HepG2 (cell line): ENCODE measurements at regions not wholly inside any gene's neighbourhood (a gene's known extent, or its start where the extent isn't known, plus 50 kb on each side); places are given as distances from the start of the nearest gene placed in this dataset.

ENCODE experiments used
- ATAC-seq: fragments of 200-7000 bp; cut with Tn5 transposase; 3 replicates; pipeline ENCODE4 v1.9.1; 2020; ENCODE audit warnings: mild to moderate bottlenecking, moderate library complexity
- BruUV-seq: library from RNA; stranded (reverse); fragments of 400-500 nt; replicated peaks from 2 replicates; lab custom pipeline; 2021; lab: Mats Ljungman, UMichigan
- CTCF ChIA-PET: fragments of 300-600 bp; formaldehyde crosslinking; extraction: SDS; loops from one replicate; lab custom pipeline; 2021; ENCODE audit warnings: low total read pairs, inconsistent platforms, low intra/inter-chr PET ratio; lab: Yijun Ruan, JAX
- POLR2A ChIA-PET: fragments of 350-600 bp; sonication (Branson Sonifier 250); formaldehyde crosslinking; loops from one replicate; lab custom pipeline; 2020; ENCODE audit warnings: antibody characterized with exemption, inconsistent platforms; lab: Yijun Ruan, JAX
- DNase-seq: peaks from one replicate; pipeline ENCODE4 v3.0.0-alpha.2; 2015; ENCODE audit warnings: low spot score
- FAIRE-seq: peaks from 3 replicates; lab custom pipeline; 2011; peaks lifted over from hg19 to GRCh38; lab: Jason Lieb, UNC
- H2AFZ ChIP-seq: one replicate; pipeline ENCODE4 v1.6.1; 2011; ENCODE audit warnings: low read length, inconsistent platforms
- H3K27ac ChIP-seq: fragments of 300-600 bp; 3 replicates; pipeline ENCODE4 v1.8.0; 2011; ENCODE audit warnings: mixed run types, mild to moderate bottlenecking, mixed read lengths, low read length, inconsistent platforms; ENCODE audit not compliant: insufficient read depth; ENCODE audit errors: extremely low read length
- H3K27me3 ChIP-seq, 2 experiments: fragments of 200-600 bp in 1 of 2; 2 replicates in 1 of 2; 3 replicates in 1 of 2; pipeline versions ENCODE4 v1.6.0 to v1.8.0; 2011; ENCODE audit warnings: low read length in 2 of 2, mild to moderate bottlenecking in 2 of 2, moderate library complexity in 2 of 2, inconsistent platforms in 1 of 2; ENCODE audit not compliant: insufficient read depth in 2 of 2, control insufficient read depth in 1 of 2
- H3K36me3 ChIP-seq, 2 experiments: fragments of 200-600 bp in 1 of 2; replicated peaks in 1 of 2; 2 replicates in 1 of 2; 3 replicates in 1 of 2; pipeline versions ENCODE4 v1.5.1 to v1.8.0; 2011; ENCODE audit warnings: low read length in 2 of 2, inconsistent platforms in 1 of 2; ENCODE audit not compliant: insufficient read depth in 2 of 2, control insufficient read depth in 1 of 2
- H3K4me1 ChIP-seq: 2 replicates; pipeline ENCODE4 v1.5.1; 2012; ENCODE audit warnings: low read length, inconsistent platforms; ENCODE audit not compliant: insufficient read depth
- H3K4me2 ChIP-seq: 2 replicates; pipeline ENCODE4 v1.6.0; 2011; ENCODE audit warnings: low read depth, low read length, inconsistent platforms
- H3K4me3 ChIP-seq, 3 experiments: fragments of 200-600 bp in 1 of 3; sonication (generic), shearing (Covaris generic) in 1 of 3; replicated peaks in 1 of 3; 2 replicates each; pipeline ENCODE4 v1.5.1; 2011 to 2016; ENCODE audit warnings: low read length in 3 of 3, inconsistent platforms in 2 of 3, low read depth in 2 of 3, mild to moderate bottlenecking in 2 of 3, control low read depth in 1 of 3, mixed read lengths in 1 of 3; ENCODE audit not compliant: insufficient read depth in 1 of 3
- H3K79me2 ChIP-seq: one replicate; pipeline ENCODE4 v1.6.1; 2011; ENCODE audit warnings: low read length, inconsistent platforms; ENCODE audit not compliant: insufficient read depth
- H3K9ac ChIP-seq: 2 replicates; pipeline ENCODE4 v1.6.0; 2011; ENCODE audit warnings: mild to moderate bottlenecking, low read depth, low read length, inconsistent platforms; ENCODE audit not compliant: insufficient read depth
- H3K9me3 ChIP-seq: 2 replicates; pipeline ENCODE4 v1.5.1; 2012; ENCODE audit warnings: mild to moderate bottlenecking, low read length
- H4K20me1 ChIP-seq: 2 replicates; pipeline ENCODE4 v1.6.0; 2011; ENCODE audit warnings: inconsistent platforms, mild to moderate bottlenecking, low read length, moderate library complexity; ENCODE audit not compliant: insufficient read depth
- CCDC6 ChIP-seq: sonication (generic); formaldehyde crosslinking; IDR thresholded peaks from 2 replicates; pipeline ENCODE4 v1.8.1; 2022; ENCODE audit warnings: mild to moderate bottlenecking, missing genetic modification reagents, moderate library complexity
- HDAC1 ChIP-seq: sonication (generic); formaldehyde crosslinking; IDR thresholded peaks from 2 replicates; pipeline ENCODE4 v1.5.1; 2020; ENCODE audit warnings: mild to moderate bottlenecking, missing genetic modification reagents
- HMG20A ChIP-seq: IDR thresholded peaks from 2 replicates; pipeline ENCODE4 v1.6.1; 2016; ENCODE audit warnings: borderline replicate concordance
- IRF2 ChIP-seq: IDR thresholded peaks from 2 replicates; pipeline ENCODE4 v1.6.1; 2018; ENCODE audit warnings: missing genetic modification reagents, missing compliant biosample characterization
- KMT2B ChIP-seq: IDR thresholded peaks from 2 replicates; pipeline ENCODE4 v1.6.1; 2016; ENCODE audit warnings: missing genetic modification reagents, missing compliant biosample characterization
- MBD4 ChIP-seq: IDR thresholded peaks from 2 replicates; pipeline ENCODE4 v1.6.1; 2012; ENCODE audit warnings: low read length, inconsistent platforms, borderline replicate concordance
- RELA ChIP-seq: sonication (generic); formaldehyde crosslinking; IDR thresholded peaks from 2 replicates; pipeline ENCODE4 v1.4.0; 2020; ENCODE audit warnings: missing genetic modification reagents
- TARDBP ChIP-seq: sonication (generic); formaldehyde crosslinking; IDR thresholded peaks from 2 replicates; pipeline ENCODE4 v1.8.0; 2022; ENCODE audit warnings: mild to moderate bottlenecking, missing genetic modification reagents
- TBL1XR1 ChIP-seq: fragments of 150-350 bp; IDR thresholded peaks from 2 replicates; pipeline ENCODE4 v1.6.1; 2014; ENCODE audit warnings: borderline replicate concordance, low read length; ENCODE audit not compliant: partially characterized antibody
- YEATS4 ChIP-seq: sonication (generic); formaldehyde crosslinking; IDR thresholded peaks from 2 replicates; pipeline ENCODE4 v1.4.0; 2020; ENCODE audit warnings: missing genetic modification reagents, borderline replicate concordance
- ZNF333 ChIP-seq: sonication (generic); formaldehyde crosslinking; IDR thresholded peaks from 2 replicates; pipeline ENCODE4 v1.4.0; 2020; ENCODE audit warnings: mild to moderate bottlenecking, missing genetic modification reagents, borderline replicate concordance
- ZNF546 ChIP-seq: sonication (generic); formaldehyde crosslinking; conservative IDR thresholded peaks from 2 replicates; pipeline ENCODE4 v1.8.1; 2023; ENCODE audit warnings: mild to moderate bottlenecking, missing genetic modification reagents
- ZNF550 ChIP-seq: sonication (generic); formaldehyde crosslinking; IDR thresholded peaks from 2 replicates; pipeline ENCODE4 v1.4.0; 2020; ENCODE audit warnings: mild to moderate bottlenecking, missing genetic modification reagents, borderline replicate concordance
- ZNF644 ChIP-seq: IDR thresholded peaks from 2 replicates; pipeline ENCODE4 v1.6.1; 2016; ENCODE audit warnings: low read depth
- ZNF670 ChIP-seq: sonication (generic); formaldehyde crosslinking; IDR thresholded peaks from 2 replicates; pipeline ENCODE4 v1.8.0; 2022; ENCODE audit warnings: mild to moderate bottlenecking, missing genetic modification reagents, borderline replicate concordance
- WGBS: methylation state at CpG from one replicate; pipeline ENCODE4 v1.1.6; 2017; ENCODE audit warnings: low lambda C conversion rate; 5-methylcytosine and 5-hydroxymethylcytosine counted together
- in situ Hi-C: cut with HindIII; loops from 2 replicates; pipeline ENCODE4 v1.10.0; 2017; ENCODE audit warnings: low pct_unique_long_range_greater_than_20kb; ENCODE audit not compliant: extremely low pct_ligation_motif_present
- intact Hi-C: fragments of 100-400 bp; cut with micrococcal nuclease; formaldehyde crosslinking; loops from one replicate; pipeline ENCODE4 v1.10.0; 2022; ENCODE audit not compliant: unreplicated experiment
- TF ChIP-seq, protein P1 (sequence below): sonication (generic); formaldehyde crosslinking; IDR thresholded peaks from 2 replicates; pipeline ENCODE4 v1.5.1; 2020; ENCODE audit warnings: mild to moderate bottlenecking, missing genetic modification reagents, borderline replicate concordance
- TF ChIP-seq, protein P2 (sequence below): IDR thresholded peaks from 2 replicates; pipeline ENCODE4 v1.6.1; 2012; ENCODE audit warnings: low read length, improper control_type of control experiment

DNA sequence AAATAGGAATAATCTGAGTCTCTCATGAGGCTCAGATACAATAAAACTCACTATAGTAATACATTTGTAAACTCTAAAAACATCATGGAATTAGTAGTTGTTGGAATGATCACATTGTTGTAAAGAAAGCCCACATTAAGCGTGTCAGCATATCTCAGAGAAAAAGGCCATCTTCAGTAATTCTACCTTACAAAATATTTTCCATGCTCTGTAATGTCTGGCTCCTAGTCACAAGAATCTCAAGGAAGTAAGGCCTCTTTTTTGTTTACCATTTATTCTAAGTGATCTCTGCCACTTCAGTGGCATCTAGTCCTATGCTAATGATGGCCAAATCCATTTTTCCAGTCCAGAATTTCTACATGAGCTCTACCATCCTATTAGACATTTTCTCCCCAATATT is 240.2 kb upstream of the ZNF717 start:
- intact Hi-C loops, result loop anchor here (10.0 kb wide), 1 partner anchor 549 kb away; no protein-coding TSS in a partner anchor
- no peaks in the 10 kb centered on the region for H3K36me3 ChIP-seq
- no TSS peak for BruUV-seq
- H3K9ac ChIP-seq, result no peak overlapping the region
- FAIRE-seq, result no peak
- H3K4me2 ChIP-seq, result no peak overlapping the region
- no peak overlapping the region for H3K4me3 ChIP-seq
- ATAC-seq, result no peak
- H3K9me3 ChIP-seq, result no peaks in the 10 kb centered on the region
- H2AFZ ChIP-seq, result no peak overlapping the region
- no peaks in the 10 kb centered on the region for H3K4me1 ChIP-seq
- POLR2A ChIA-PET, result no interaction called here
- no peaks in the 10 kb centered on the region for H3K27me3 ChIP-seq
- 7% methylated on average over 1 of the region's 1 CpG for WGBS
- TF ChIP-seq MBD4 (no peak), RELA (no peak), ZNF670 (no peak), ZNF546 (CRISPR knock-in tag) (no peak), YEATS4 (no peak), TBL1XR1 (no peak), ZNF644 (CRISPR knock-in tag) (no peak), HDAC1 (CRISPR knock-in tag) (no peak), ZNF333 (CRISPR knock-in tag) (no peak), ZNF550 (CRISPR knock-in tag) (no peak), IRF2 (CRISPR knock-in tag) (no peak), CCDC6 (CRISPR knock-in tag) (no peak), HMG20A (CRISPR knock-in tag) (no peak), TARDBP (CRISPR knock-in tag) (no peak), KMT2B (CRISPR knock-in tag) (no peak)
- TF ChIP-seq, protein P1, sequence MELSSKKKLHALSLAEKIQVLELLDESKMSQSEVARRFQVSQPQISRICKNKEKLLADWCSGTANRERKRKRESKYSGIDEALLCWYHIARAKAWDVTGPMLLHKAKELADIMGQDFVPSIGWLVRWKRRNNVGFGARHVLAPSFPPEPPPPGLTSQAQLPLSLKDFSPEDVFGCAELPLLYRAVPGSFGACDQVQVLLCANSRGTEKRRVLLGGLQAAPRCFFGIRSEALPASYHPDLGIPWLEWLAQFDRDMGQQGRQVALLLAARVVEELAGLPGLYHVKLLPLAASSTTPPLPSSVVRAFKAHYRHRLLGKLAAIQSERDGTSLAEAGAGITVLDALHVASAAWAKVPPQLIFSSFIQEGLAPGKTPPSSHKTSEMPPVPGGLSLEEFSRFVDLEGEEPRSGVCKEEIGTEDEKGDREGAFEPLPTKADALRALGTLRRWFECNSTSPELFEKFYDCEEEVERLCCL (CRISPR knock-in tag), result no peak
- TF ChIP-seq, protein P2, sequence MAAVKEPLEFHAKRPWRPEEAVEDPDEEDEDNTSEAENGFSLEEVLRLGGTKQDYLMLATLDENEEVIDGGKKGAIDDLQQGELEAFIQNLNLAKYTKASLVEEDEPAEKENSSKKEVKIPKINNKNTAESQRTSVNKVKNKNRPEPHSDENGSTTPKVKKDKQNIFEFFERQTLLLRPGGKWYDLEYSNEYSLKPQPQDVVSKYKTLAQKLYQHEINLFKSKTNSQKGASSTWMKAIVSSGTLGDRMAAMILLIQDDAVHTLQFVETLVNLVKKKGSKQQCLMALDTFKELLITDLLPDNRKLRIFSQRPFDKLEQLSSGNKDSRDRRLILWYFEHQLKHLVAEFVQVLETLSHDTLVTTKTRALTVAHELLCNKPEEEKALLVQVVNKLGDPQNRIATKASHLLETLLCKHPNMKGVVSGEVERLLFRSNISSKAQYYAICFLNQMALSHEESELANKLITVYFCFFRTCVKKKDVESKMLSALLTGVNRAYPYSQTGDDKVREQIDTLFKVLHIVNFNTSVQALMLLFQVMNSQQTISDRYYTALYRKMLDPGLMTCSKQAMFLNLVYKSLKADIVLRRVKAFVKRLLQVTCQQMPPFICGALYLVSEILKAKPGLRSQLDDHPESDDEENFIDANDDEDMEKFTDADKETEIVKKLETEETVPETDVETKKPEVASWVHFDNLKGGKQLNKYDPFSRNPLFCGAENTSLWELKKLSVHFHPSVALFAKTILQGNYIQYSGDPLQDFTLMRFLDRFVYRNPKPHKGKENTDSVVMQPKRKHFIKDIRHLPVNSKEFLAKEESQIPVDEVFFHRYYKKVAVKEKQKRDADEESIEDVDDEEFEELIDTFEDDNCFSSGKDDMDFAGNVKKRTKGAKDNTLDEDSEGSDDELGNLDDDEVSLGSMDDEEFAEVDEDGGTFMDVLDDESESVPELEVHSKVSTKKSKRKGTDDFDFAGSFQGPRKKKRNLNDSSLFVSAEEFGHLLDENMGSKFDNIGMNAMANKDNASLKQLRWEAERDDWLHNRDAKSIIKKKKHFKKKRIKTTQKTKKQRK, result no peak
- in situ Hi-C loops, result no loop called here
- DNase-seq, result no peak
- no peak overlapping the region for H3K27ac ChIP-seq
- H3K79me2 ChIP-seq, result no peaks in the 10 kb centered on the region
- CTCF ChIA-PET, result no interaction called here
- H4K20me1 ChIP-seq, result no peaks in the 10 kb centered on the region
